T-helper 2 cell treated with Interferon-gamma antibody and Interleukin-4, amounts not matched to agents 5 μg/mL and 100 μg/mL, for 36 hours (primary cell): ENCODE measurements at regions not wholly inside any gene's neighbourhood (a gene's known extent, or its start where the extent isn't known, plus 50 kb on each side); places are given as distances from the start of the nearest gene placed in this dataset.

Experiments
- DNase-seq: peaks from one replicate; pipeline ENCODE4 v3.0.0; 2021; ENCODE audit warnings: low spot score
- H3K27ac Mint-ChIP-seq: one replicate; pipeline ENCODE4 v1.8.0; 2021; ENCODE audit warnings: mild to moderate bottlenecking, mixed read lengths
- H3K27me3 Mint-ChIP-seq: one replicate; pipeline ENCODE4 v1.8.0; 2021; ENCODE audit warnings: low read depth, mixed read lengths
- H3K36me3 Mint-ChIP-seq: one replicate; pipeline ENCODE4 v1.8.0; 2021; ENCODE audit warnings: low read depth, mixed read lengths
- H3K4me1 Mint-ChIP-seq: one replicate; pipeline ENCODE4 v1.8.0; 2021; ENCODE audit warnings: low read depth, mixed read lengths
- H3K4me3 Mint-ChIP-seq: one replicate; pipeline ENCODE4 v1.8.0; 2022; ENCODE audit warnings: mild to moderate bottlenecking, moderate library complexity, mixed read lengths
- H3K9me3 Mint-ChIP-seq: one replicate; pipeline ENCODE4 v1.8.0; 2021; ENCODE audit warnings: mixed read lengths

DNA sequence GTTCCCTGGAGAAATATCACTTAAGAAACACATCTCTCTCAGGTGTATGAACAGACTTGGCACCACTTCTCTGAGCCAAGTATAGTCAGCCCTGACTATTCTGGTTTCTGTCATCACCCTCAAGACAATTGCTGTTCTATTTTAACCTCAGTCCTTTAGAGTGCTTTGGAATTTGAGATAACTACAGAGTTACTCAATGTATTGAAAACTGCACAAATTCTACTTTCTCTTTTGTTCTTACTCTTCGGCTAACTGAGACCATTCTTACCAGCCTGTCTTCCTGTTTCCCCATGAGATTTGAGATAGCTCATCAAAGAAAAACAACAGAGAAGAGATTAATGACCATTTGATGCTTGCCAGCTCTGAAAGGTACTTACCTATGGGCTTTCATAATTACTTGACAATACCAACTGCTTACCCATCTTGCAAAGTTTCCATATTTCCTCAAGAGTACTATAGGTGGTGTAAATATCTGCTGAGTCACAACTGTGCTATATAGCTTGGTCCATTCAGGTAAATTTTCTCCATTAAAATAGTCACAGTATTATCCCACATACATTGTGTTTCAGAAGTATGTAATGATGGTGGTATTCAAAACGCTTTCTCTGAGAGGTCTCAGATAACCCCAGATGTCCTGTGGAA lies 467.5 kb upstream of the CHST9 start:
- Mint-ChIP-seq H3K4me1 (no peaks in the 10 kb centered on the region), H3K9me3 (peaks cover 10% of the 10 kb centered on the region), H3K27me3 (no peaks in the 10 kb centered on the region), H3K36me3 (no peaks in the 10 kb centered on the region), H3K4me3 (no peak overlapping the region), H3K27ac (no peak overlapping the region)
- DNase-seq, result no peak

DNA sequence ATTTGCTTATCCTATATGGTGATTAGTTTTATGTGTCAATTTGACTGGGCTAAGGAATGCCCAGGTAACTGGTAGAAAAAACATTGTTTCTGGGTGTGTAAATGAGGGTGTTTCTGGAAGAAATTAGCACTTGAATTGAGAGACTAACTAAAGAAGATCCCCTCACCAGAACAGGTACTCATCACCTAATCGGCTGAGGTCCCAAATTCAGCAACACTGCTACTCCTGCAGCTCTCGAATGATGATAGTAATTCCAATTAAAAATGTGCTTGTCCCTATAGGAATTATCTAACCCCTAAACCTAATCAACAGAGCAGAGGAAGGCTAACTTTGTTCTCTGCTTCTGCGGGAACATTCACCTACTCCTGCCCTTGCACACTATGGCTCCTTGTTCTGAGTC lies 464.5 kb upstream of the CHST9 start:
- Mint-ChIP-seq H3K4me3 (no peak overlapping the region), H3K4me1 (no peaks in the 10 kb centered on the region), H3K36me3 (no peaks in the 10 kb centered on the region), H3K27ac (no peak overlapping the region), H3K9me3 (peaks cover 2% of the 10 kb centered on the region), H3K27me3 (no peaks in the 10 kb centered on the region)
- no peak for DNase-seq

- Mint-ChIP-seq H3K27ac (no peak overlapping the region), H3K9me3 (no peaks in the 10 kb centered on the region), H3K27me3 (no peaks in the 10 kb centered on the region), H3K36me3 (no peaks in the 10 kb centered on the region), H3K4me1 (no peaks in the 10 kb centered on the region), H3K4me3 (no peak overlapping the region)
- no peak for DNase-seq
These were observed 460.8 kb upstream of the CHST9 start for GRCh38 chr18:27645929-27646328.

- Mint-ChIP-seq H3K27me3 (no peaks in the 10 kb centered on the region), H3K4me3 (no peak overlapping the region), H3K27ac (no peak overlapping the region), H3K4me1 (no peaks in the 10 kb centered on the region), H3K9me3 (peaks cover 12% of the 10 kb centered on the region), H3K36me3 (no peaks in the 10 kb centered on the region)
- DNase-seq, result no peak
These were observed 451.5 kb upstream of the CHST9 start for GRCh38 chr18:27636576-27637085.

DNA sequence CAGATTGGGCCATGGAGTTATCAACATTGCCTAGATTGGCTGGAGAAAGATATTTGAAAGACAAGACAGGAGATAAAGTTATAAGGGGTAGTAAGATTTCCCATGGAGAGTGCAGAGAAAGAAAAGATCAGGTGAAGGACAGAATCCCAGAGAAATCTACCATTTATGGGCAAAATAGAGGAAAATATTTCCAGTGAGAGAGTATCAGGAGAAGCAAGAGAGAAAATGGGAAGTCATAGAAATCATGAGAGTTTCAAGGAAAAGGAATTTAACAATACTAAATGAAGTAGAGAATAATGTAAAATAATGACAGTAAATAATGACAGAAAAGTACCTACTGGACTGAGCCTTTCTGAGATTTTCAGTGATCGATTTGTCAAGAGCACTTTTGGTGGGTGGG lies 447.6 kb upstream of the CHST9 start:
- H3K4me3 Mint-ChIP-seq, result no peak overlapping the region
- H3K36me3 Mint-ChIP-seq, result no peaks in the 10 kb centered on the region
- no peak for DNase-seq
- H3K9me3 Mint-ChIP-seq, result peaks cover 12% of the 10 kb centered on the region
- H3K4me1 Mint-ChIP-seq, result no peaks in the 10 kb centered on the region
- no peak overlapping the region for H3K27ac Mint-ChIP-seq
- no peaks in the 10 kb centered on the region for H3K27me3 Mint-ChIP-seq

GRCh38 chr18:27627927-27628326 lies 442.8 kb upstream of the CHST9 start:
- H3K4me1 Mint-ChIP-seq, result no peaks in the 10 kb centered on the region
- no peak for DNase-seq
- no peak overlapping the region for H3K4me3 Mint-ChIP-seq
- H3K36me3 Mint-ChIP-seq, result no peaks in the 10 kb centered on the region
- no peak overlapping the region for H3K27ac Mint-ChIP-seq
- no peaks in the 10 kb centered on the region for H3K27me3 Mint-ChIP-seq
- H3K9me3 Mint-ChIP-seq, result no peaks in the 10 kb centered on the region

- no peak overlapping the region for H3K4me3 Mint-ChIP-seq
- H3K4me1 Mint-ChIP-seq, result no peaks in the 10 kb centered on the region
These were observed 436.3 kb upstream of the CHST9 start for GRCh38 chr18:27621236-27621890.

GRCh38 chr18:27619906-27620305 lies 434.8 kb upstream of the CHST9 start:
- no peaks in the 10 kb centered on the region for H3K36me3 Mint-ChIP-seq
- DNase-seq, result no peak
- no peak overlapping the region for H3K4me3 Mint-ChIP-seq
- H3K9me3 Mint-ChIP-seq, result no peaks in the 10 kb centered on the region
- no peaks in the 10 kb centered on the region for H3K27me3 Mint-ChIP-seq
- no peaks in the 10 kb centered on the region for H3K4me1 Mint-ChIP-seq
- H3K27ac Mint-ChIP-seq, result no peak overlapping the region

More at GRCh38 chr18:27621236-27621890, 436.3 kb upstream of the CHST9 start:
- Mint-ChIP-seq H3K36me3 (no peaks in the 10 kb centered on the region), H3K27me3 (no peaks in the 10 kb centered on the region), H3K9me3 (no peaks in the 10 kb centered on the region), H3K27ac (no peak overlapping the region)
- no peak for DNase-seq

GRCh38 chr18:27619090-27619772 lies 434.1 kb upstream of the CHST9 start:
- no peaks in the 10 kb centered on the region for H3K4me1 Mint-ChIP-seq
- no peaks in the 10 kb centered on the region for H3K27me3 Mint-ChIP-seq
- no peak overlapping the region for H3K4me3 Mint-ChIP-seq
- H3K9me3 Mint-ChIP-seq, result no peaks in the 10 kb centered on the region
- no peak overlapping the region for H3K27ac Mint-ChIP-seq
- no peaks in the 10 kb centered on the region for H3K36me3 Mint-ChIP-seq
- DNase-seq, result no peak

- H3K9me3 Mint-ChIP-seq, result no peaks in the 10 kb centered on the region
These were observed 431.2 kb upstream of the CHST9 start for GRCh38 chr18:27616324-27616723.

DNA sequence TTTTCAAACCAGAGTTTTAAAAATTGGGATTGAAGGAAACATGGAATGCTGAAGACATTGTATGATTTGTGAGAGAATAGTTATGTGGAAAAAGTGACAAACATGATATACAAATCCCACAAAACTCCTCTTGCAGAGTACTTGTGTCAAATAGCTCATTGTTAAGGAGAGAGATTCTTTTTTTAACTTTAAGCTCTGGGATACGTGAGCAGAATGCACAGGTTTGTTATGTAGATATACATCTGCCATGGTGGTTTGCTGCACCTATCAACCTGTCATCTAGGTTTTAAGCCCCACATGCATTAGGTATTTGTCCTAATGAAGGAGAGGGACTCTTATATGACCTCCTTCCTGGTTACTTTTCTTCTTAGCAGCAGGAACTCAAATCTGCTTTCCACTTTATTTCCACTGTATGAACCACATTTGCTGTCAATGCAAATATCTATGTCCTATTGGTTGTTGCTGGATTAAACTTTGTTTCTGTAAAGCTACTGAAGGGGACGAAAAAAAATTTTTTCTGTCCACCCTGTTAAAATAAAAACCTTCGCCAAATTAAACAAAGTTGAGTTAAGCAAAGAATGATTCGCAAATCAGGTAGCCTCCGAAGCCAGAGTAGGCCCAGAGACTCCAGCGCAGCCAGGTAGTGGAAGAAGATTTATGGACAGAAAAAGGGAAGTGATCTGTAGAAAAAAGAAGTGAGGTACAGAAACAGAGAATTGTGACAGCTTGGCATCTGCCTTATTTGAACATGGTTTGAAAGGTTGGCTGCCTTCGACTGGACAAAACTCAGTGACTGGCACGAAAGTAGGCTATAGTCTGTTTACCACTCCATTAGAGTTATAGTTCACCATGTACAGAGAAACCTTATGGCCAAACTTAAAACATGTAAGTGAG lies 430.1 kb upstream of the CHST9 start:
- Mint-ChIP-seq H3K36me3 (no peaks in the 10 kb centered on the region), H3K27ac (no peak overlapping the region), H3K4me3 (no peak overlapping the region), H3K4me1 (no peaks in the 10 kb centered on the region), H3K27me3 (no peaks in the 10 kb centered on the region), H3K9me3 (no peaks in the 10 kb centered on the region)
- DNase-seq, result no peak

More at GRCh38 chr18:27616324-27616723, 431.2 kb upstream of the CHST9 start:
- Mint-ChIP-seq H3K27me3 (no peaks in the 10 kb centered on the region), H3K36me3 (no peaks in the 10 kb centered on the region), H3K27ac (no peak overlapping the region), H3K4me1 (no peaks in the 10 kb centered on the region), H3K4me3 (no peak overlapping the region)
- DNase-seq, result no peak

DNA sequence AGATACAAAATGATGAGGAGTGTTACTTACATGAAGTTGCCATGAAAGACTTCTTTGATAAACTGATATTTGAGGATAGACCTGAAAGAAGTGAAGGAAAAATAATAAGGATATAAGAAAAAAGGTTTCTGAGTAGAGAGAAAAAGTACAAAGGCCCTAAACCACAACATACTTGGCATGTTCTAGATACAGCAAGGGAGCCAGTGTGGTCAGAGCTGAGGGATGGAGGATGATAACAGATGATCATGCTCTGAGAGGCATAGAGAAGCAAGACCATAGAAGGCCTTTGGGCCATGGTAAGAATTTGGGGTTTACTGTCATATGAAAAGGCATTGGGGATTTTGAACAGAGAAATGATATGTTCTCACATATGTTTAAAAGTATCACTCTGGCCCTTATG lies 424.1 kb upstream of the CHST9 start:
- Mint-ChIP-seq H3K36me3 (no peaks in the 10 kb centered on the region), H3K4me1 (no peaks in the 10 kb centered on the region), H3K27me3 (no peaks in the 10 kb centered on the region), H3K27ac (no peak overlapping the region), H3K4me3 (no peak overlapping the region), H3K9me3 (no peaks in the 10 kb centered on the region)
- DNase-seq, result no peak

- Mint-ChIP-seq H3K27me3 (no peaks in the 10 kb centered on the region), H3K4me1 (no peaks in the 10 kb centered on the region), H3K36me3 (no peaks in the 10 kb centered on the region), H3K4me3 (no peak overlapping the region), H3K27ac (no peak overlapping the region), H3K9me3 (no peaks in the 10 kb centered on the region)
- DNase-seq, result no peak
These were observed 423.6 kb upstream of the CHST9 start for GRCh38 chr18:27608742-27609141.
